KBM-7 (cell line): ENCODE measurements at regions not wholly inside any gene's neighbourhood (a gene's known extent, or its start where the extent isn't known, plus 50 kb on each side); places are given as distances from the start of the nearest gene placed in this dataset.
"Not testable (repeated sequence)": the region's sequence is repeated elsewhere in the genome, so short reads cannot be mapped to it uniquely, and the experiment has no call there.

Experiments used
- DNase-seq: peaks from one replicate; pipeline ENCODE4 v3.0.0-alpha.2; 2015
- in situ Hi-C: fragments of 300-500 bp; cut with MboI; formaldehyde crosslinking; loops from 2 replicates; pipeline ENCODE4 v1.14.3; 2020; ENCODE audit warnings: low sequenced_read_pairs, low pct_unique_long_range_greater_than_20kb, mixed read lengths

DNA sequence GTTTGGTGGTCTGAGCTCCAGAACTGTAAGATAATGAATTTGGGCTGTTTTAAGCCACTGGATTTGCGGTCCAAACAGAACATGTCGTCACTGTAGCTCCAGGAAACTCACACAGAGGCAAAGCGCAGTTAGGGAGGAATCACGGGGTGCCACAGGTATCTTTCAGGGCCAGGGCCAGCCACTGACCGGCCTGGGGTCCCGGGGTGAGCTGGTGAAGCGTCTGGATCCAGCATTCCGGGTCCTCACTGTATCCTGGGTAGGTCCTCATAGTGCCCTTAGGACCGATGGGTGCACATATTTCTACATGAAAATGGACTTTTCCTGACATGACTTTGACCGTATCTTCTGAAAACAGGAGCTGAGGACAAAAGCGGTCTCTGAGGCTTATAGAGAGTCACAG lies 196.0 kb upstream of the HDAC4 start:
- DNase-seq, result no peak
- in situ Hi-C loops, result no loop called here

DNA sequence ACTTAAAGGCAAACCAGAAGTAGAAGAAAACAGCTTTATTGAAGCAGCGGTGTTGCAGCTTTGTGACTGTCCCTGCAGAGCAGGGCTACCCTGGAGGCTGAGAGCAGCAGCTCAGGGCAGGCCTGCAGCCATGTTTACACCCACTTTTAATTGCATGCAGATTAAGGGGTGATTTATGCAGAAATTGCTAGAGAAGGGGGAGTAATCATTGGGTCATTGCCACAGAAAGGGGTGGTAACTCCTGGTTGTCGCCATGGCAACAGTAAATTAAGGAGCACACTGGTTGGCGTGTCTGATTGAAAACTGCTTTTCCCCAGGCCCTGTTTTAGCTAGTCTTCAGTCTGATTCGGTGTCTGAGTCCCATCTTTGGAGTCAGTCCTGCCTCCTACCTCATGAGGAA lies 195.4 kb upstream of the HDAC4 start:
- no peak for DNase-seq
- in situ Hi-C loops, result no loop called here

DNA sequence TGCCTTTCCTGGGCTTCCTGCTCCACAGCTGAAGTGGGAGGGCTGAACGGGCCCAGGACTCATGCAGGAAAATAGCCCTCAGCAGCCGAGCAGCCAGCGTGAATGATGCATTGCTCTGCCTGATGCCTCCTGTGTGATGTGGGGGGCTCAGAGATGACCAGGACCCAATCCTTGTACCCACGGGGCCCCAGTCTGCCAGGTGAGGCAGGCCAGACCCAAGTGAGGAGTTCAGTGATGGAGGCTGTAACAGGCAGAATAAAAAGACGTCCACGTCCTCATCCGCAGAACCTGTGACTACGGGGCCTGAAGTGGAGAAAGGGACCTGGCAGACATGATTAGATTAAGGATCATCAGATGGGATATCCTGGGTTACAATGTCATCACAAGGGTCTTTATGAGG lies 194.9 kb upstream of the HDAC4 start:
- in situ Hi-C loops, result no loop called here
- no peak for DNase-seq

DNA sequence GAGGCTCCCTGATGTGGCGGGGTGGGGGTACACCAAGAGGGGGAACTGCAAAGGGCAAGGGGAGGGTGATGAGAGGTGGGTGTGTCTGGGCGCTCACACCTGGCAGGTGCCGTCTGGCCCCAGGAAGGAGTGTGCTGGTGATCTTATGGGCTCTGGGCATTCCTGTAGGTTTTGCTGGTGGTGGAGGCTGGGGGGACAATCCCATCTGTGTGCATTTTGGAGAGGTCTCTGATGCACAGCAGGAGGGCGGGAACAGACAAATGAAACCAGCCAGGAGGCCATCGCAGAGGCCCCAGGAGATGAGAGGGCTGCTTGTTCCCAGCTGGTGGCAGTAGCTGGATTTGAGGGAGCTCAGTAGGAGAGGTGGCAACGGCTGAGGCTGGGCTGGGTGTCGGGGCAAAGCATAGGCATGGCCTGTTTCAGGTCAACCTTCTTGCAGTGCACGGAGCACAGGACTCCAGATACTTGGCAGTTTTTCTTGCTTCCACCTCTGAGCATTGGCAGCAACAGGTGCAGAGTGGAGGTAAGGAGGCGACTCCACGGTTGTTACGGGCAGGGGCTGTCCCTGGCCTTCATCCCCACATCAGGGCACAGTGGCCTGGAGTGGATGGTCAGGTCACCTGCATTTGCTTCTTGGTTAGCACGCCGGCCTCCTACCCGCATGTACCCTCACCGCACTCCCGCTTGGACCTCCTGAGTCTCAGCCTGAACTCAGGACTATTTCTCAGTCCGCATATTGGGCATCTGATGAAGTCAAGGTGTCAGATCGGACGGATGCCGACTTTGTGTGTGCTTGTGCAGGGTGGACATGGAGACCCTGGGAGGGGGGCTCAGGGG lies 194.2 kb upstream of the HDAC4 start:
- in situ Hi-C loops, result no loop called here
- DNase-seq, result no peak

DNA sequence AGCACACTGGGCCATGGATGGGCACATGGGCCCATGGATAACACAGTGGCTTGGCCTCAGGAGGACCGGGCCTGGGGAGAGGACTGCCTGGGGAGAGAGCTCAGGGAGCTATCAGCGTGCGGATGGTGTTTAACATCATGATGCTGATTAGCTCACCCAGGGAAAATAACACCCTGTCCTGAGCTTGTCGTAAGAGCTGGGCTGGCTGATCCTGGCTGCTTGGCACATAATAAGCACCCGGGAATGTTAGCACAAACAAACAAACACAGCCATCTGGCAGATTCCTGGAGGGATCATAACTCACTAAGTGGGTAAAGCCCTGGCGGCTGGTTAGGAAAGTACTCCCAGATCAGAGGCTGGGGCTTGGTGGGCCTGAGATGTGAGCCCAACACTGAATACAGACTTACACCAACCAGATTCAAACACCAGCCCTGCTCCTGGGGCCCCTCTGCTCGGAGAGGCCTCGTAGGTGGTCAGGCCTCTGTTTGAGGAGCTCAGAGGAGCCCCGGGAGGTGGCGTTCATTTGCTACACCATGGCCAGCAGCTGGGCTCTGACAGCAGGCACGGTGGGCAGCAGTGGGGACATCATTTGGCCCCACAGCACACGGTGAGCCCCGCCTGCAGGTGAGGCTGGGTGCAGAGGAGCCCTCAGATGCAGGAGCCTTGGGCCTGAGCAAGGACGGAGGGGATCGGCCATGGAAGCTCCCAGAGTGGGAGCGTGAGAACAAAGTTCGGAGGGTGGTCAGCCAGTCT lies 193.4 kb upstream of the HDAC4 start:
- in situ Hi-C loops, result no loop called here
- DNase-seq, result no peak

DNA sequence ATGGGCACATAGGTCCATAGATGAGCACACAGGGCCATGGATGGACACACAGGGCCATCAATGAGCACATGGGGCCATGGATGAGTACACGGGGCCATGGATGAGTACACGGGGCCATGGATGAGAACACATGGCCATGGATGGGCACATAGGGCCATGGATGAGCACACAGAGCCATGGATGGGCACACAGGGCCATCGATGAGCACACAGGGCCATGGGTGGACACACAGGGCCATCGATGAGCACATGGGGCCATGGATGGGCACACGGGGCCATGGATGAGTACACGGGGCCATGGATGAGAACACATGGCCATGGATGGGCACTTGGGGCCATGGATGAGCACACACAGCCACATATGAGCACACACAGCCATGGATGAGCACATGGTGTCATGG lies 192.6 kb upstream of the HDAC4 start:
- DNase-seq, result no peak
- in situ Hi-C loops, result no loop called here

DNA sequence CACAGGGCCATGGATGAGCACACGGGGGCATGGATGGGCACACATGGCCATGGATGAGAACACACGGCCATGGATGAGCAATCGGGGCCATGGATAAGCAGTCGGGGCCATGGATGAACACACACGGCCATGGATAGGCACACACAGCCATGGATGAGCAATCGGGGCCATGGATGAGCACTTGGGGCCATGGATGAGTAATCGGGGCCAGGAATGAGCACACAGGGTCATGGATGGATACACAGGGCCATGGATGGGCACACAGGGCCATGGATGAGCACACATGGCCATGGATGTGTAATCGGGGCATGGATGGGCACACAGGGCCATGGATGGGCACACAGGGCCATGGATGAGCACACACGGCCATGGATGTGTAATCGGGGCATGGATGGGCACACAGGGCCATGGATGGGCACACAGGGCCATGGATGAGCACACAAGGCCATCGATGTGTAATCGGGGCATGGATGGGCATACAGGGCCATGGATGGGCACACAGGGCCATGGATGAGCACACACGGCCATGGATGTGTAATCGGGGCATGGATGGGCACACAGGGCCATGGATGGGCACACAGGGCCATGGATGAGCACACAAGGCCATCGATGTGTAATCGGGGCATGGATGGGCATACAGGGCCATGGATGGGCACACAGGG lies 191.9 kb upstream of the HDAC4 start:
- in situ Hi-C loops, DNase-seq: not testable (repeated sequence)

DNA sequence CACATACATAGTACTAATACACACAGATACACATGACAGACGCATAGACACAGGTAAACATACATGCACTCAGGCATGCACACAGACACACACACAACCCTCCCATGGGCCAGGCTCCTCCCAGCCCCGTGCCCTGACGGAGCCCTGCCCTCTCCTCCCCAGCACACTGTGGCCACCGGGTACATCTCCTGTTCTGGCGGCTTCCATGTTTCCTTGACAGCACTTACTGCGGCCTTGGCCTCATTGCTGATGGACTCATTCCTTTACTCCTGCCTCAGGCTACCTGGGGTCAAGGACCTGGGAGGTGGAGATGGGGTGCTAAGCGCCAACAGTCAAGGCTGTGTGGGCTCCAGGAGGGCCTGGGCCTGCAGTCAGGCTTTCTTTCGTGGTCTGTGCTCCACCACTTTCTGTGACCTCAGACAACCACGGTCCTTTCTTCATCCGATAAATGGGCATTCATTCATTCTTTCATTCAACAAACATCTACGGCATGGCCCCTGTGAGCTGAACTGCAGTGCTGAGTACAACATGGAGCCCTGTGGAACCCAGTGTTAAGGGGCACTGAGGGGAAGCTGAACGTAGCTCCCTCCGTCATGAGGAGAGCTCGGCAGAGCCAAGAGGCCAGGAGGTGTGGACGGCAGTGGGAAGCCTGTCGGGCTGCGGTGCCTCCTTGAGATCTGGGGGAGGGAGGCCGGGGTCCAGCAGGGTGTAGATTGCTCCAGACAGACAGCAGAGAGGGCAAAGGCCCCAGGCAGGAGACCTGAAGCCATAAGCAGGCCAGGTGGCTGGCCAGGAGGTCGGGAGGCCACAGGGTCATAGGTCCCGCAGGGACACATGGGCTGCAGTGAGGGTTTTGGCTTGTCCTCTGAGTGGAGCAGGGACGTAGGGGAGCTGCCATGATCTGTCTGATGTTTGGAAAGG lies 190.4 kb upstream of the HDAC4 start:
- in situ Hi-C loops, result no loop called here
- DNase-seq, result no peak

DNA sequence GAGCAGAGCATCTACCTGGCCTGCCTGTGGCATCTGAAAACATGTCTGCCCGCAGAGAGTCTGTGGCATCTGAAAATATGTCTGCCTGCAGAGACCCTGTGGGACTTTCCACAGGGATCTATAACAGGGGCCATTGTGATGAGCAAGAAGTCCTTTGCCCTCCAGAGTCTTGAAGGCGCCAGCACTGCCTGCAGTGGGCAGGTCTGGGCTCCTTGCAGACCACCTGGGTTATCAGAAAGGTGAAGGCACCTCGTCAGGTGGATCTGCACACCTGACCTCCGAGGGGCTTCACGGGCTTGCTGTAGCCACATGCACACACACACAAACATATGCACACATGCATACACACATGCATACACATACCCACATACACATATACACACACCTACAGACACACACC lies 189.5 kb upstream of the HDAC4 start:
- in situ Hi-C loops, result no loop called here
- DNase-seq, result no peak

DNA sequence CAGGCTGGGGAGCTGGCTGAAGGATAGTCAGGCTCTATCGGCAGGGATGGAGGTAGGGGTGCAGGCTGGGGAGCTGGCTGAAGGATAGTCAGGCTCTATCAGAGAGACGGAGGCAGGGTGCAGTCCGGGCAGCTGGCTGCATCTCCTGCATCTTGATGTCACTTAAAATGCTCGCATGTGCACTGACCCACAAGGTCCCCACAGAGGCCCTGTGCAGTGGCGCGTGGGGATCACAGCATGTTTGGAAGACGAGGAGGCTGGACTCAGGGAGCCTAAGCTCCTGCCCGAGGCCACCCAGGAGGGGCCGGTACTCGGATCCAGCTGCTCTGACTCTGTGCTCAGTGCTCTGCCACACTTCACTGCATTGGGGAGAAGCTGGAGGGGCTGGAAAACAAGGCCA lies 189.0 kb upstream of the HDAC4 start:
- in situ Hi-C loops, result no loop called here
- DNase-seq, result no peak

DNA sequence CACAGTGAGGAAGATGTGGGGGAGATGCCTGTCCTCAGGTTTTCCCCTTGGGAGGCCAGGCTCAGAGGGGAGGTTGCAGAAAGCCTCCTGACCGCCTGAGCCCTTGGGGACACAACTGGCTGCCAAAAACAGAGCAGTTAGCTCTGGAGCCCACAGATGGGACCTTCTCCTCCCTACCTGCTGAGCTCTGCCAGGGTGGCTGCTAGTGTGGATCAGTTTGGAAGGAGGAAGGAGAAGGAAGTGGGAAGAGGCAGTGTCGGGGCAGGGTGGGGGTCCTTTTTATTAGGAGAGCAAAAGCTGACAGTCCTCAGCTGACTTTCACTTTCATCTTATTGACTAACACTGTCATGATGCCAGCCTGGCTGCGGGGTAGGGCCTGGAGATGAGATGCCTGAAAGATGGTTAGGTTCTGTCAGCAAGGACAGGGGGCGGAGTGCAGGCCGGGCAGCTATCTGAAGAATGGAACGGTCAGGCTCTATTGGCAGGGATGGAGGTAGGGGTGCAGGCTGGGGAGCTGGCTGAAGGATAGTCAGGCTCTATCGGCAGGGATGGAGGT lies 188.5 kb upstream of the HDAC4 start:
- no peak for DNase-seq
- in situ Hi-C loops, result no loop called here

DNA sequence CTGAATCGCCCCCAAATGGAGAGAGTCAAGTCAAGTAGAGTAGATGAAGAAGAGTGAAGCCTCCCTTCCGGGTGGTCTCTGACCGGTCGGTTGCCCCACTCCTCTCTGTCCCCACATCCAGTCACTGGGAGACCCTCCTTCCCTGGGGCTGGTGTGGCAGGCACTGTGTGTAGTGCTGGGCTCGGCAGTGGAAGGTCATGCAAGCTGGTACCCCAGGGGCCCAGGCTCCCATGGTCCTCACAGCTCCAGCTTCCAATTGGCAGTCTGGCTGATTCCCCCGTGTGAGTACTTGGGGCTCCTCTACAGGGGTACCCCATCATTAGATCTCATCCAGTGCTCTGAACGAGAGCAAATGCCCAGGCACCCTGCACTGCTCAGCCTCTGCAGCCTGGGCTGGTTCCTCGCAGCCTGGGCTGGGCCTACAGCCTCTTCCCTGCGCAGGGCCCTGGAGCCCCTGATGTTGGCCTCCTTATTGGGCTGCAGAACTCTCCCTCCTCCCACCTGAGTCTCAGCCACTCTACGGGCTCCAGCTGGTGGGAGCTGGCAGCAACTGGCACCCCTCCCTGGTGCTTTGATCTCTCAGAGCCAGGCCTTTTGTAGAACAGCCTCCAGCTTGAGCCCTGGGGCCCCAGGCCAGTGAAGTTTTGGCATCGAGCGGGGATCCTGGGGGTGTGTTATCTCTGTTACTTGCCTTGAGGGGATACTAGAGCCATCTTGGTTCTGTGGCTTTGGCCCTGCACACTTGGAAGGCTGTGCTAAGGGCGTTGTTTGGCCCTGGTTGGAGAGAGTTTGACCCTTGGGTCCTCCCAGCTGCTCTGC lies 187.8 kb upstream of the HDAC4 start:
- DNase-seq, result no peak
- in situ Hi-C loops, result no loop called here

DNA sequence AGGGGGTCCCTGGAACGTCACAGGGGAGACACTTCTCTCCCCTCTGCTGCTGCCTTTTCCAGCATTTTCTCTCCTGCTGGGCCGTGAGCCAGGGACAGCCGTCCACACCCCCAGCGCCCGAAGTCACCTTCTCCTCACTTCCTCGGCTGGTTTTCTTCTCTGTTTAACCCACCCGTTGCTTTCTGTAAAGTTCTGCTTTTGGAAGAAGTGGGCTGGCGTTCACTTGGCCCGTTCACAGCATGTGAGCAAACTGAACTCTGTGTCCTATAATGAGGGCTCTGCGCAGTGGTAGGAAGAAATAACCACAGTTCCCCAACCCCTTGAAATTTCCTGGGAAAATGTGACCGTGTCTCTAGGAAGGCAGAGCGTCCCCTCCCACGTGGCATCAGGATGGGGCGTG lies 187.0 kb upstream of the HDAC4 start:
- in situ Hi-C loops, result no loop called here
- DNase-seq, result no peak

DNA sequence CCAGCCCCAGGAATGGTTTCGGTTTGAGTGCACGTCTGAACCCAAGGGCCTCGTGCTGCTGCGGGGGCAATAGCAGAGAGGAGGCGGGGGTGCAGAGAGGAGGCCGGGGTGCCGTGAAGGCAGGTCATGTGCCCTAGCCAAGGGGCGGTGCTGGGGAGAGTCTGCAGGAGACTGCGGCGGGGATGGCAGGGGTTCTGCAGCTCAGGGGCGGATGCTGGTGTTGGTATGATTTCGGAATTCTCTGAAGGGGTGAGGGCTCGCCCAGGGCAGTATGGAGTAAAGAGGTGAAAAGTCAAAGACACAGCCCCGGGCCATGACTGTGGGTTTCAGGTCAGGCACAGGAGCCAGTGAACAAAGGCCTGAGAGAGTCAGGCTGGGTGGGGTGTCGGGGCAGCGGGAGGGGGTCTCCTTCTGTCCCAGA lies 186.5 kb upstream of the HDAC4 start:
- DNase-seq, result no peak
- in situ Hi-C loops, result no loop called here

DNA sequence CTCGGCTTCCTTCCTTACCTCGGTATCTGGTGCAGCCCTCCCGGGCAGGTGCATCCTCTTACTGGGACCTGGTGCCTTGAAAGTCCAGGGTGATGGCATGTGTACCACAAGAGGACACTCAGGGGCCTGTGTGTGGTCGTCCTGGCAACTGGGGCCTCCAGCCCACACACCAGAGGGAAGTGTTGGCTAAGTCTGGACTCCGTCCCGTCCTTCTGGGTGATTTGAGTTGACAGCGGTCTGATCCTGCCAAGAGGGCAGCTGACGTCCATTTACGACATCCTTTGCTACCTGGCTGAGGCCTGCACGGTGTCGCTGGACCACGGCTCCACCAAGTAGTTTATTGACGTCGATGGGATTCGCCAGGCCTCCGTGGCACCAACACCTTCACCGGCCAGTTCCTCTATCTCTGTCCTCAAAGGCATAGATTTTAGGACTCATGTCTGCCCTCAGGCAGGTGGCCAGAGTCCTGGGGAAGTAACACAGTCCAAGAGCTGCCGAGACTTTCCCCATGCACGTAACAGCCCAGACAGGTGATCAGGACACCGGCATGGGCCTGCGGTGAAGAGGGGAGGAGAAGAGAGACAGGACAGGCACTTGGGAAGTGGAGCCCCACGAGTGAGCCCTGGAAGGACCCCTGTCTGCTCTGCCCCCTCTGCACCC lies 186.0 kb upstream of the HDAC4 start:
- in situ Hi-C loops, result no loop called here
- DNase-seq, result no peak

DNA sequence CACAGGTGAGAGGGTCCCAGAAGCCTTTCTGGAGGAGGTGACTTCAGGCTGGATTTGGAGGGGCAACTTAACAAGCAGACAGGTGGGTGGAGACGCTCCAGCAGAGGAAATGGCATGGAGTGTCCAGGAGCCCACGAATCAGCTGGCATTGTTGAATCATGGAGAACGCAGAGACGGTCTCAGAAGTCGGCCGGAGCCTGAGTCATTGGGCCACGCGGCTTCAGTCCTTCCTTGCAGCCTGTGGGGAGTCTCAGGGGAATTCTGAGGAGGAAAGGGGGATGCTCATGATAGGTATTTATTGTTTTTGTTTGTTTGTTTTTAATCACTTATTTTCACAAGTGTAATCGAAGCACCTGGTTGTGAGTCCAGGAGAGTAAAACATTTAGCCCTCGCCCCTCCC lies 184.6 kb upstream of the HDAC4 start:
- in situ Hi-C loops, result no loop called here
- no peak for DNase-seq

DNA sequence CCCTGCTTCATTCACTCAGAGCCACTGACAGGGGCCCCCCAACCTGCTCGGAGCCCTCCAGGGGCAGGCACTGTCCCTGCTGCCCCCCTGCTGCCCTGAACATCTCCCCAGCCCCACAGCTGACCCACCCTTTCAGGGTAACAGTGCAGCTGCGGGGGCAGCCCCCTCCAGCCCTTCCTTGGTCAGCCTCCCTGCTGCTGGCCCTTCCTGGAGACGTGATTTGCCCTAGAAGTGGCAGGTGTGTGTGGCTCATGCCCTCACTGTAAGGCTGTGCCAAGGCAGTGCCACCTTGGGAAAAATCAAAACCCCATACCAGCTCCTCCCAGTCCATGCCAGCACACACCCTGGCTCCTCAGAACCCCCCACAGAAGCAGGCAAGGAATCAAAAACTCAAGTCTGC lies 184.2 kb upstream of the HDAC4 start:
- in situ Hi-C loops, result no loop called here
- no peak for DNase-seq
